ENCODE measurements at regions not wholly inside any gene's neighbourhood (a gene's known extent, or its start where the extent isn't known, plus 50 kb on each side); places are given as distances from the start of the nearest gene placed in this dataset.

DNA sequence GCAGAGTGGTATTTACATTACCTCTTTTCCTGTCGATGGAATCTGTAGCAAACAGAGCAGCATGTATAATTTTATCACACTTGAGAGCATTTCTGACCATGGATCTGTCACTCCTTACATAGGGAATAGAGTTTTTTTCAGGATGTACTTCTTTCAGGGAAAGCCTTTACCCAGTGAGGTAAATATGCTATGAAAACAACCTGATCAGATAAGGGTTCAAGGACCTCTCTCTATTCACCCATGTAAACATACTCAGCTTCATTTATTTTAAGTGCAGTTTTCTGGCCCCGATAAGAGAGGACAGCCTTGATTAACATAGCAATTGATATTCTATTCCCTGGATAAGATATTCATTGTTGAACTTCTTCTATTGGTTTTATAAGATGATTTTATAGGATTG is 87.3 kb upstream of the ESX1 start:
- TF ChIP-seq, protein P1, sequence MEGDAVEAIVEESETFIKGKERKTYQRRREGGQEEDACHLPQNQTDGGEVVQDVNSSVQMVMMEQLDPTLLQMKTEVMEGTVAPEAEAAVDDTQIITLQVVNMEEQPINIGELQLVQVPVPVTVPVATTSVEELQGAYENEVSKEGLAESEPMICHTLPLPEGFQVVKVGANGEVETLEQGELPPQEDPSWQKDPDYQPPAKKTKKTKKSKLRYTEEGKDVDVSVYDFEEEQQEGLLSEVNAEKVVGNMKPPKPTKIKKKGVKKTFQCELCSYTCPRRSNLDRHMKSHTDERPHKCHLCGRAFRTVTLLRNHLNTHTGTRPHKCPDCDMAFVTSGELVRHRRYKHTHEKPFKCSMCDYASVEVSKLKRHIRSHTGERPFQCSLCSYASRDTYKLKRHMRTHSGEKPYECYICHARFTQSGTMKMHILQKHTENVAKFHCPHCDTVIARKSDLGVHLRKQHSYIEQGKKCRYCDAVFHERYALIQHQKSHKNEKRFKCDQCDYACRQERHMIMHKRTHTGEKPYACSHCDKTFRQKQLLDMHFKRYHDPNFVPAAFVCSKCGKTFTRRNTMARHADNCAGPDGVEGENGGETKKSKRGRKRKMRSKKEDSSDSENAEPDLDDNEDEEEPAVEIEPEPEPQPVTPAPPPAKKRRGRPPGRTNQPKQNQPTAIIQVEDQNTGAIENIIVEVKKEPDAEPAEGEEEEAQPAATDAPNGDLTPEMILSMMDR (IDR thresholded peaks at IDR 0.05) = no peak
- TF ChIP-seq POLR2A (IDR thresholded peaks at IDR 0.05) = no peak
- TF ChIP-seq EP300 (IDR thresholded peaks at IDR 0.05) = no peak

Data from ovary (tissue), 3 donors.